ENCODE measurements at regions not wholly inside any gene's neighbourhood (a gene's known extent, or its start where the extent isn't known, plus 50 kb on each side); places are given as distances from the start of the nearest gene placed in this dataset.

DNA sequence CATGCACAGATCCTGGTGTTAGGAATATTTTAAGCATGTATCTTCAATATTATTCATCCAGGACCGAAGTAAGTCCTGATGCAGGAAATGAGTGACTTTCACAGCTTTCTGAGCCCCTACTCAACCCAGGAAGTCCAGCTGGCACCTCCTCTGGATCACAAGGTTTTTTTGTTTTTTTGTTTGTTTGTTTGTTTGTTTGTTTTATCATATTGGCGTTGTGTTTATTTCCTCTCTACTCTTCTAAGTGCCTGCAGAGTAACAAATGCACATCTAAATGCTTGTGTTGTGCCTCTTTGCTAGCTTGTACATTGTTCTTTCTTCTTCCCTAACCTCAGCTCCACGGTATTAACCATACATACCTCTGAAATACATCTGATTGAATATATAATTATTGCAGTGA lies 594.3 kb upstream of the ADGRB3 start:
- Histone ChIP-seq H3K9me1 (replicated peaks; ENCODE audit: control insufficient read depth, extremely low read depth, insufficient read depth, low read length) (no peaks in the 10 kb centered on the region), H3K36me3 (ENCODE audit: control insufficient read depth in 2 of 2, extremely low read depth in 1 of 2, insufficient read depth in 2 of 2, low read length in 2 of 2) (no peaks in the 10 kb centered on the region), H3K4me3 (replicated peaks in 1 of 3; ENCODE audit: insufficient read depth in 1 of 3, low read depth in 1 of 3, low read length in 3 of 3) (no peak overlapping the region), H3K4me1 (ENCODE audit: control insufficient read depth, extremely low read depth, insufficient read depth, low read length) (no peaks in the 10 kb centered on the region), H3K4me2 (ENCODE audit: insufficient read depth, low read length) (no peak overlapping the region), H3K9me3 (replicated peaks; ENCODE audit: control insufficient read depth, insufficient read depth, low read length) (peaks cover 2% of the 10 kb centered on the region), H3K27me3 (ENCODE audit: control insufficient read depth in 2 of 2, insufficient read depth in 2 of 2, low read length in 2 of 2) (no peaks in the 10 kb centered on the region), H4K20me1 (replicated peaks; ENCODE audit: control insufficient read depth, extremely low read depth, insufficient read depth, low read length) (no peaks in the 10 kb centered on the region), H2AFZ (ENCODE audit: low read depth, low read length) (no peak overlapping the region), H3K9ac (replicated peaks; ENCODE audit: extremely low read depth, insufficient read depth, low read length) (no peak overlapping the region), H3K27ac (ENCODE audit: insufficient read depth, low read depth, low read length) (no peak overlapping the region), H3K79me2 (ENCODE audit: control insufficient read depth, insufficient read depth, low read length) (no peaks in the 10 kb centered on the region)
- ChIA-PET CTCF (no interaction called here), POLR2A (no interaction called here)
- no peak for DNase-seq (ENCODE audit: low read depth, low spot score)
- no TSS peak for BruUV-seq (replicated peaks)
- TF ChIP-seq GATA2 (IDR thresholded peaks at IDR 0.05; ENCODE audit: insufficient read depth, insufficient read length, low read depth, low read length): no peak
- TF ChIP-seq POLR2A (IDR thresholded peaks at IDR 0.05; ENCODE audit: low read depth, low read length): no peak
- no peak for TF ChIP-seq EZH2 (IDR thresholded peaks at IDR 0.05; ENCODE audit: borderline replicate concordance, low read depth, low read length, severe bottlenecking)
- no peak for TF ChIP-seq FOS (IDR thresholded peaks at IDR 0.05; ENCODE audit: borderline replicate concordance, insufficient read depth, low read length)
- TF ChIP-seq JUN (IDR thresholded peaks at IDR 0.05; ENCODE audit: borderline replicate concordance, insufficient read depth, insufficient read length, low read depth): no peak
- TF ChIP-seq MYC (IDR thresholded peaks at IDR 0.05; ENCODE audit: low read depth, low read length): no peak
- TF ChIP-seq, protein P1, sequence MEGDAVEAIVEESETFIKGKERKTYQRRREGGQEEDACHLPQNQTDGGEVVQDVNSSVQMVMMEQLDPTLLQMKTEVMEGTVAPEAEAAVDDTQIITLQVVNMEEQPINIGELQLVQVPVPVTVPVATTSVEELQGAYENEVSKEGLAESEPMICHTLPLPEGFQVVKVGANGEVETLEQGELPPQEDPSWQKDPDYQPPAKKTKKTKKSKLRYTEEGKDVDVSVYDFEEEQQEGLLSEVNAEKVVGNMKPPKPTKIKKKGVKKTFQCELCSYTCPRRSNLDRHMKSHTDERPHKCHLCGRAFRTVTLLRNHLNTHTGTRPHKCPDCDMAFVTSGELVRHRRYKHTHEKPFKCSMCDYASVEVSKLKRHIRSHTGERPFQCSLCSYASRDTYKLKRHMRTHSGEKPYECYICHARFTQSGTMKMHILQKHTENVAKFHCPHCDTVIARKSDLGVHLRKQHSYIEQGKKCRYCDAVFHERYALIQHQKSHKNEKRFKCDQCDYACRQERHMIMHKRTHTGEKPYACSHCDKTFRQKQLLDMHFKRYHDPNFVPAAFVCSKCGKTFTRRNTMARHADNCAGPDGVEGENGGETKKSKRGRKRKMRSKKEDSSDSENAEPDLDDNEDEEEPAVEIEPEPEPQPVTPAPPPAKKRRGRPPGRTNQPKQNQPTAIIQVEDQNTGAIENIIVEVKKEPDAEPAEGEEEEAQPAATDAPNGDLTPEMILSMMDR (IDR thresholded peaks at IDR 0.05; ENCODE audit: extremely low read depth in 1 of 2, insufficient read depth in 1 of 2, low read depth in 1 of 2, low read length in 2 of 2): no peak
- TF ChIP-seq POLR2AphosphoS5 (IDR thresholded peaks at IDR 0.05; ENCODE audit: insufficient read depth, low read depth, low read length): no peak
- TF ChIP-seq, protein P2, sequence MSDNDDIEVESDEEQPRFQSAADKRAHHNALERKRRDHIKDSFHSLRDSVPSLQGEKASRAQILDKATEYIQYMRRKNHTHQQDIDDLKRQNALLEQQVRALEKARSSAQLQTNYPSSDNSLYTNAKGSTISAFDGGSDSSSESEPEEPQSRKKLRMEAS (IDR thresholded peaks at IDR 0.05; ENCODE audit: insufficient read depth, insufficient read length): no peak
- FAIRE-seq: no peak
- intact Hi-C loops (cut with micrococcal nuclease): no loop called here
- dilution Hi-C loops (cut with MboI; ENCODE audit: extremely low pct_ligation_motif_present, low sequenced_read_pairs): no loop called here

Data from endothelial cell of umbilical vein (primary cell).